ENCODE measurements at regions not wholly inside any gene's neighbourhood (a gene's known extent, or its start where the extent isn't known, plus 50 kb on each side); places are given as distances from the start of the nearest gene placed in this dataset.
"Not testable (repeated sequence)": the region's sequence is repeated elsewhere in the genome, so short reads cannot be mapped to it uniquely, and the experiment has no call there.

- no peak overlapping the region for H3K9ac ChIP-seq (ENCODE audit: low read length)
- H3K4me3 ChIP-seq (ENCODE audit: low read depth, low read length) = no peak overlapping the region
- H3K27ac ChIP-seq (ENCODE audit: low read depth, low read length) = no peak overlapping the region
- no peaks in the 10 kb centered on the region for H3K36me3 ChIP-seq (ENCODE audit: control insufficient read depth, insufficient read depth, low read length)
- H3K4me1 ChIP-seq (ENCODE audit: control insufficient read depth, insufficient read depth, low read length) = 0 out of 2 replicates have a peak, but pooled peaks cover 4% of the 10 kb centered on the region
- peaks cover 32% of the 10 kb centered on the region for H3K27me3 ChIP-seq (ENCODE audit: control insufficient read depth, insufficient read depth, low read length)
- no peaks in the 10 kb centered on the region for H3K9me3 ChIP-seq (ENCODE audit: control insufficient read depth, insufficient read depth, low read depth, low read length)
Measured at GRCh38 chrX:1102786-1103185, 109.7 kb downstream of the CRLF2 start.

GRCh38 chrX:1102221-1102620, 110.2 kb downstream of the CRLF2 start:
- H3K27ac ChIP-seq (ENCODE audit: low read depth, low read length); H3K9ac ChIP-seq (ENCODE audit: low read length); H3K36me3 ChIP-seq (ENCODE audit: control insufficient read depth, insufficient read depth, low read length); H3K4me1 ChIP-seq (ENCODE audit: control insufficient read depth, insufficient read depth, low read length); H3K9me3 ChIP-seq (ENCODE audit: control insufficient read depth, insufficient read depth, low read depth, low read length); H3K4me3 ChIP-seq (ENCODE audit: low read depth, low read length): not testable (repeated sequence)
- H3K27me3 ChIP-seq (ENCODE audit: control insufficient read depth, insufficient read depth, low read length) = peaks cover 31% of the 10 kb centered on the region

- Histone ChIP-seq H3K9me3 (ENCODE audit: control insufficient read depth, insufficient read depth, low read depth, low read length) (peaks cover 10% of the 10 kb centered on the region), H3K36me3 (ENCODE audit: control insufficient read depth, insufficient read depth, low read length) (no peaks in the 10 kb centered on the region), H3K27ac (ENCODE audit: low read depth, low read length) (no peak overlapping the region), H3K27me3 (ENCODE audit: control insufficient read depth, insufficient read depth, low read length) (peaks cover 15% of the 10 kb centered on the region), H3K9ac (ENCODE audit: low read length) (no peak overlapping the region), H3K4me1 (ENCODE audit: control insufficient read depth, insufficient read depth, low read length) (no peaks in the 10 kb centered on the region), H3K4me3 (ENCODE audit: low read depth, low read length) (no peak overlapping the region)
Measured at GRCh38 chrX:1099146-1099770, 113.2 kb downstream of the CRLF2 start.

- peaks cover 10% of the 10 kb centered on the region for H3K9me3 ChIP-seq (ENCODE audit: control insufficient read depth, insufficient read depth, low read depth, low read length)
- peaks cover 15% of the 10 kb centered on the region for H3K27me3 ChIP-seq (ENCODE audit: control insufficient read depth, insufficient read depth, low read length)
- H3K27ac ChIP-seq (ENCODE audit: low read depth, low read length) = no peak overlapping the region
- H3K4me1 ChIP-seq (ENCODE audit: control insufficient read depth, insufficient read depth, low read length) = no peaks in the 10 kb centered on the region
- H3K36me3 ChIP-seq (ENCODE audit: control insufficient read depth, insufficient read depth, low read length) = no peaks in the 10 kb centered on the region
- no peak overlapping the region for H3K4me3 ChIP-seq (ENCODE audit: low read depth, low read length)
- no peak overlapping the region for H3K9ac ChIP-seq (ENCODE audit: low read length)
Measured at GRCh38 chrX:1097328-1097727, 115.1 kb downstream of the CRLF2 start.

- peaks cover 5% of the 10 kb centered on the region for H3K27me3 ChIP-seq (ENCODE audit: control insufficient read depth, insufficient read depth, low read length)
- H3K9me3 ChIP-seq (ENCODE audit: control insufficient read depth, insufficient read depth, low read depth, low read length) = peaks cover 10% of the 10 kb centered on the region
- H3K4me1 ChIP-seq (ENCODE audit: control insufficient read depth, insufficient read depth, low read length) = no peaks in the 10 kb centered on the region
- H3K4me3 ChIP-seq (ENCODE audit: low read depth, low read length) = no peak overlapping the region
- H3K27ac ChIP-seq (ENCODE audit: low read depth, low read length) = no peak overlapping the region
- no peak overlapping the region for H3K9ac ChIP-seq (ENCODE audit: low read length)
- no peaks in the 10 kb centered on the region for H3K36me3 ChIP-seq (ENCODE audit: control insufficient read depth, insufficient read depth, low read length)
Measured at GRCh38 chrX:1094566-1095333, 117.7 kb downstream of the CRLF2 start.

GRCh38 chrX:1093586-1094421, 118.6 kb downstream of the CRLF2 start:
- Histone ChIP-seq H3K9me3 (ENCODE audit: control insufficient read depth, insufficient read depth, low read depth, low read length) (peaks cover 10% of the 10 kb centered on the region), H3K27me3 (ENCODE audit: control insufficient read depth, insufficient read depth, low read length) (no peaks in the 10 kb centered on the region)

GRCh38 chrX:1093121-1093520, 119.3 kb downstream of the CRLF2 start:
- no peak overlapping the region for H3K4me3 ChIP-seq (ENCODE audit: low read depth, low read length)
- no peak overlapping the region for H3K27ac ChIP-seq (ENCODE audit: low read depth, low read length)
- no peaks in the 10 kb centered on the region for H3K27me3 ChIP-seq (ENCODE audit: control insufficient read depth, insufficient read depth, low read length)
- peaks cover 10% of the 10 kb centered on the region for H3K9me3 ChIP-seq (ENCODE audit: control insufficient read depth, insufficient read depth, low read depth, low read length)
- H3K36me3 ChIP-seq (ENCODE audit: control insufficient read depth, insufficient read depth, low read length) = no peaks in the 10 kb centered on the region
- H3K4me1 ChIP-seq (ENCODE audit: control insufficient read depth, insufficient read depth, low read length) = no peaks in the 10 kb centered on the region
- no peak overlapping the region for H3K9ac ChIP-seq (ENCODE audit: low read length)

More at GRCh38 chrX:1093586-1094421, 118.6 kb downstream of the CRLF2 start:
- Histone ChIP-seq H3K4me3 (ENCODE audit: low read depth, low read length) (no peak overlapping the region), H3K4me1 (ENCODE audit: control insufficient read depth, insufficient read depth, low read length) (no peaks in the 10 kb centered on the region), H3K9ac (ENCODE audit: low read length) (no peak overlapping the region), H3K36me3 (ENCODE audit: control insufficient read depth, insufficient read depth, low read length) (no peaks in the 10 kb centered on the region), H3K27ac (ENCODE audit: low read depth, low read length) (no peak overlapping the region)

GRCh38 chrX:1086444-1087409, 125.7 kb downstream of the CRLF2 start:
- Histone ChIP-seq H3K27me3 (ENCODE audit: control insufficient read depth, insufficient read depth, low read length) (no peaks in the 10 kb centered on the region), H3K4me1 (ENCODE audit: control insufficient read depth, insufficient read depth, low read length) (peaks cover 6% of the 10 kb centered on the region; the same call in 1 of the 2 replicates), H3K36me3 (ENCODE audit: control insufficient read depth, insufficient read depth, low read length) (no peaks in the 10 kb centered on the region), H3K27ac (ENCODE audit: low read depth, low read length) (no peak overlapping the region), H3K4me3 (ENCODE audit: low read depth, low read length) (no peak overlapping the region), H3K9ac (ENCODE audit: low read length) (no peak overlapping the region), H3K9me3 (ENCODE audit: control insufficient read depth, insufficient read depth, low read depth, low read length) (no peaks in the 10 kb centered on the region)

GRCh38 chrX:1085871-1086270, 126.6 kb downstream of the CRLF2 start:
- not testable (repeated sequence) for H3K27ac ChIP-seq (ENCODE audit: low read depth, low read length); H3K4me1 ChIP-seq (ENCODE audit: control insufficient read depth, insufficient read depth, low read length); H3K9me3 ChIP-seq (ENCODE audit: control insufficient read depth, insufficient read depth, low read depth, low read length); H3K9ac ChIP-seq (ENCODE audit: low read length); H3K27me3 ChIP-seq (ENCODE audit: control insufficient read depth, insufficient read depth, low read length); H3K36me3 ChIP-seq (ENCODE audit: control insufficient read depth, insufficient read depth, low read length); H3K4me3 ChIP-seq (ENCODE audit: low read depth, low read length)

GRCh38 chrX:1084689-1085088, 127.8 kb downstream of the CRLF2 start:
- peaks cover 6% of the 10 kb centered on the region; the same call in 1 of the 2 replicates for H3K4me1 ChIP-seq (ENCODE audit: control insufficient read depth, insufficient read depth, low read length)
- no peaks in the 10 kb centered on the region for H3K9me3 ChIP-seq (ENCODE audit: control insufficient read depth, insufficient read depth, low read depth, low read length)
- H3K9ac ChIP-seq (ENCODE audit: low read length) = no peak overlapping the region
- no peaks in the 10 kb centered on the region for H3K27me3 ChIP-seq (ENCODE audit: control insufficient read depth, insufficient read depth, low read length)
- no peak overlapping the region for H3K27ac ChIP-seq (ENCODE audit: low read depth, low read length)
- no peak overlapping the region for H3K4me3 ChIP-seq (ENCODE audit: low read depth, low read length)
- no peaks in the 10 kb centered on the region for H3K36me3 ChIP-seq (ENCODE audit: control insufficient read depth, insufficient read depth, low read length)
